Nephron (organoid): ENCODE measurements at regions not wholly inside any gene's neighbourhood (a gene's known extent, or its start where the extent isn't known, plus 50 kb on each side); places are given as distances from the start of the nearest gene placed in this dataset.
A peak's percentile ranks its signal among the peaks of the same experiment; 100 is the strongest.

Source experiments
- H3K27ac Mint-ChIP-seq, 3 experiments: 2 replicates each; pipeline ENCODE4 v1.8.0; 2020; ENCODE audit warnings: mixed read lengths in 3 of 3, mild to moderate bottlenecking in 2 of 3, moderate library complexity in 1 of 3
- H3K27me3 Mint-ChIP-seq: 2 replicates; pipeline ENCODE4 v1.8.0; 2021; ENCODE audit warnings: low read depth, mild to moderate bottlenecking, moderate library complexity, mixed read lengths
- H3K36me3 Mint-ChIP-seq: 2 replicates; pipeline ENCODE4 v1.8.0; 2020; ENCODE audit warnings: low read depth, mixed read lengths
- H3K4me1 Mint-ChIP-seq: 2 replicates; pipeline ENCODE4 v1.8.0; 2020; ENCODE audit warnings: mixed read lengths
- H3K4me3 Mint-ChIP-seq, 3 experiments: 2 replicates each; pipeline ENCODE4 v1.8.0; 2020; ENCODE audit warnings: mild to moderate bottlenecking in 3 of 3, mixed read lengths in 3 of 3, moderate library complexity in 2 of 3
- H3K9me3 Mint-ChIP-seq: 2 replicates; pipeline ENCODE4 v1.8.0; 2020; ENCODE audit warnings: mixed read lengths
- TF ChIP-seq, protein P1 (sequence below), 3 experiments: fragments of 200-600 bp; sonication (generic); IDR thresholded peaks; one replicate each; pipeline ENCODE4 v1.5.0; 2021; ENCODE audit warnings: antibody characterized with exemption in 3 of 3; ENCODE audit not compliant: unreplicated experiment in 3 of 3

DNA sequence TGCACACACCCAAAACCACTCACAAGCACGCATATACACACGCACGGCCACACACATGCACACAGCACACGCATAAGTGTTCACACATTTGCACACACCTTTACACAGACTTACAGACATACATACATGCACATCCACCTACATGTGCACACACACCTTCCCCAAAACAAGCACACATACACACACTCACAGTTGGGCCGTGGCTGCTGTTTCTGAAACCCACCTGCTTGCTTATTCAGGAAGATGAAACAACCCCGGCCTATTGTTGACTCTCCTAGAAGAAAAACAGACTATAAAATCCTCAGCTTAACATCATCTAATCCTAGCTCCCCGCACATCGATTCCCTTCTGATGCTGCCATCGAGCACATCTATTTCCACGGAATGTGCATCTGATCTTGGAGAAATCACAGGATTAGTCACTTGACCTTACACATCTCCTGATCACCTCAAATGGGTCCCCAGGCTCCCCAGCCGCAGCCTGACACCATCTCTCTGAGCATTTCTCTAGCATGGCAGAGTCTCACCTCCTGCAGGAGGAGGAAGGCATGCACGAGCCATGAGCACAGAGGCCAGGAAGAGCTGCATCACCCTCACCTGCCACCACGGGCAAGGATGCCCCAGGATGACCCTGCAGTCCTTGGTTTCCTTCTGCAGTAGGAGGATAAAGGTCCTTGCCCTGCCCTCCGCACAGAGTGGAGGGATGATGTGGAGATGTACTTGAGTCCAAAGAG is 105.8 kb upstream of the CDH5 start:
- TF ChIP-seq, protein P1, sequence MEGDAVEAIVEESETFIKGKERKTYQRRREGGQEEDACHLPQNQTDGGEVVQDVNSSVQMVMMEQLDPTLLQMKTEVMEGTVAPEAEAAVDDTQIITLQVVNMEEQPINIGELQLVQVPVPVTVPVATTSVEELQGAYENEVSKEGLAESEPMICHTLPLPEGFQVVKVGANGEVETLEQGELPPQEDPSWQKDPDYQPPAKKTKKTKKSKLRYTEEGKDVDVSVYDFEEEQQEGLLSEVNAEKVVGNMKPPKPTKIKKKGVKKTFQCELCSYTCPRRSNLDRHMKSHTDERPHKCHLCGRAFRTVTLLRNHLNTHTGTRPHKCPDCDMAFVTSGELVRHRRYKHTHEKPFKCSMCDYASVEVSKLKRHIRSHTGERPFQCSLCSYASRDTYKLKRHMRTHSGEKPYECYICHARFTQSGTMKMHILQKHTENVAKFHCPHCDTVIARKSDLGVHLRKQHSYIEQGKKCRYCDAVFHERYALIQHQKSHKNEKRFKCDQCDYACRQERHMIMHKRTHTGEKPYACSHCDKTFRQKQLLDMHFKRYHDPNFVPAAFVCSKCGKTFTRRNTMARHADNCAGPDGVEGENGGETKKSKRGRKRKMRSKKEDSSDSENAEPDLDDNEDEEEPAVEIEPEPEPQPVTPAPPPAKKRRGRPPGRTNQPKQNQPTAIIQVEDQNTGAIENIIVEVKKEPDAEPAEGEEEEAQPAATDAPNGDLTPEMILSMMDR (IDR thresholded peaks at IDR 0.05; ENCODE audit: unreplicated experiment in 3 of 3), result no peak
- Mint-ChIP-seq H3K4me1 (peaks cover 54% of the 10 kb centered on the region), H3K36me3 (no peaks in the 10 kb centered on the region), H3K27me3 (peaks cover 3% of the 10 kb centered on the region), H3K4me3 (peak overlapping the region in 1 of 3 experiments; percentile 3), H3K27ac (peak overlapping the region in 2 of 3 experiments; percentile 31 to 97), H3K9me3 (no peaks in the 10 kb centered on the region)

- Mint-ChIP-seq H3K36me3 (no peaks in the 10 kb centered on the region), H3K4me3 (no peak overlapping the region), H3K27me3 (peaks cover 7% of the 10 kb centered on the region), H3K9me3 (no peaks in the 10 kb centered on the region), H3K27ac (peak overlapping the region in 2 of 3 experiments; percentile 37 to 62), H3K4me1 (peaks cover 52% of the 10 kb centered on the region)
- TF ChIP-seq, protein P1 (IDR thresholded peaks at IDR 0.05; ENCODE audit: unreplicated experiment in 3 of 3), result no peak
Measured at GRCh38 chr16:66258916-66259845, 107.3 kb upstream of the CDH5 start.

DNA sequence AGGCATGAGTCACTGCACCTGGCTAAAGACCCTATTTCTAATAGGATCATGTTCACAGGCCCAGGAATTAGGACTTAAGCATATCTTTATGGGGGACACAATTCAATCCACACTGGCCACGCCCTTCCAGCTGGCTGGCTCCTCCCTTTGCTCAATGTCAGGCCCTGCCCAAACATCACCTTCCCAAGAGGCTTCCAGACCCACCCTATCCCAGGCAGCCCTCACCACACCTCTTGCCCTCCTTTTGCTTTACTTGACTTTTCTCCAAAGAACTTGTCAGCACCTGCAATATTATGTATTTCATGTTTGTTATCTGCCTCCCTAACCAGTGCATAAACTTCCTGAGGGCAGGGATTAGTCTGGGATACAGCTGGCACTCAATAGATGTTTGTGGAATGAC is 109.6 kb upstream of the CDH5 start:
- peak overlapping the region in 2 of 3 experiments; percentile 15 to 39 for H3K27ac Mint-ChIP-seq

GRCh38 chr16:66255647-66256046 is 110.8 kb upstream of the CDH5 start:
- H3K4me1 Mint-ChIP-seq, result peaks cover 40% of the 10 kb centered on the region
- no peaks in the 10 kb centered on the region for H3K36me3 Mint-ChIP-seq

More for the DNA sequence above, 109.6 kb upstream of the CDH5 start:
- Mint-ChIP-seq H3K4me3 (no peak overlapping the region), H3K27me3 (peaks cover 7% of the 10 kb centered on the region), H3K9me3 (peaks cover 3% of the 10 kb centered on the region), H3K4me1 (peaks cover 37% of the 10 kb centered on the region), H3K36me3 (no peaks in the 10 kb centered on the region)
- TF ChIP-seq, protein P1 (IDR thresholded peaks at IDR 0.05; ENCODE audit: unreplicated experiment in 3 of 3), result no peak

GRCh38 chr16:66254751-66255150 is 111.7 kb upstream of the CDH5 start:
- TF ChIP-seq, protein P1 (IDR thresholded peaks at IDR 0.05; ENCODE audit: unreplicated experiment in 3 of 3), result no peak
- H3K27ac Mint-ChIP-seq, result peak overlapping the region in 2 of 3 experiments; percentile 19 to 42
- no peak overlapping the region for H3K4me3 Mint-ChIP-seq
- H3K9me3 Mint-ChIP-seq, result peaks cover 3% of the 10 kb centered on the region
- H3K27me3 Mint-ChIP-seq, result peaks cover 5% of the 10 kb centered on the region
- H3K36me3 Mint-ChIP-seq, result no peaks in the 10 kb centered on the region
- peaks cover 39% of the 10 kb centered on the region for H3K4me1 Mint-ChIP-seq

More at GRCh38 chr16:66255647-66256046, 110.8 kb upstream of the CDH5 start:
- TF ChIP-seq, protein P1 (IDR thresholded peaks at IDR 0.05; ENCODE audit: unreplicated experiment in 3 of 3), result no peak
- Mint-ChIP-seq H3K27me3 (peaks cover 5% of the 10 kb centered on the region), H3K27ac (peak overlapping the region in 2 of 3 experiments; percentile 21 to 24), H3K9me3 (peaks cover 3% of the 10 kb centered on the region), H3K4me3 (no peak overlapping the region)
